Ascending aorta (tissue), 2 donors: ENCODE measurements at regions not wholly inside any gene's neighbourhood (a gene's known extent, or its start where the extent isn't known, plus 50 kb on each side); places are given as distances from the start of the nearest gene placed in this dataset.

Experiments
- DNase-seq, 2 donors: peaks; one replicate each; pipeline ENCODE4 v3.0.0-alpha.2; 2019; ENCODE audit warnings: low spot score in 2 of 2
- H3K27ac ChIP-seq, 2 donors: fragments of 200-600 bp; sonication (generic); one replicate each; pipeline ENCODE4 v1.5.1; 2016 to 2017; ENCODE audit warnings: mild to moderate bottlenecking in 1 of 2
- H3K27me3 ChIP-seq: fragments of 200-600 bp; sonication (generic); one replicate; pipeline ENCODE4 v1.5.1; 2017
- H3K36me3 ChIP-seq, 2 donors: fragments of 200-600 bp; sonication (generic); one replicate each; pipeline ENCODE4 v1.5.1; 2016
- H3K4me1 ChIP-seq, 2 donors: fragments of 200-600 bp; sonication (generic); one replicate each; pipeline ENCODE4 v1.5.1; 2016 to 2017; ENCODE audit warnings: mild to moderate bottlenecking in 1 of 2
- H3K4me3 ChIP-seq, 2 donors: fragments of 200-600 bp; sonication (generic); one replicate each; pipeline ENCODE4 v1.5.1; 2016 to 2017; ENCODE audit warnings: mild to moderate bottlenecking in 1 of 2
- H3K9me3 ChIP-seq, 2 donors: fragments of 200-600 bp; sonication (generic); one replicate each; pipeline ENCODE4 v1.5.1; 2016
- CTCF ChIP-seq, 3 experiments: fragments of 200-600 bp in 2 of 3; fragments of 450-650 bp in 1 of 3; sonication (generic) in 2 of 3; IDR thresholded peaks; one replicate each; pipeline ENCODE4 v1.5.1; 2016 to 2019; ENCODE audit warnings: antibody characterized with exemption in 3 of 3, mild to moderate bottlenecking in 1 of 3, moderate library complexity in 1 of 3
- intact Hi-C: fragments of 100-400 bp; cut with DNase I; formaldehyde crosslinking; loops from one replicate; pipeline ENCODE4 v1.15.1; 2023

- Histone ChIP-seq H3K27ac (no peak overlapping the region), H3K36me3 (no peaks in the 10 kb centered on the region), H3K27me3 (no peaks in the 10 kb centered on the region), H3K9me3 (no peaks in the 10 kb centered on the region), H3K4me1 (peaks cover 4 to 23% of the 10 kb centered on the region in 2 donors), H3K4me3 (no peak overlapping the region)
- no peak for TF ChIP-seq CTCF (IDR thresholded peaks at IDR 0.05)
- intact Hi-C loops, result loop anchor here (5.0 kb wide), 4 partner anchors 86 to 186 kb away; partner anchors contain the start of gene SLC38A2
- DNase-seq, result no peak
These were observed 98.8 kb upstream of the SLC38A2 start for GRCh38 chr12:46471404-46471803.

- no peaks in the 10 kb centered on the region for H3K9me3 ChIP-seq
- intact Hi-C loops, result loop anchor here (5.0 kb wide), 4 partner anchors 86 to 186 kb away; partner anchors contain the start of gene SLC38A2
These were observed 98.4 kb upstream of the SLC38A2 start for GRCh38 chr12:46470975-46471374.

GRCh38 chr12:46470036-46470627, 97.6 kb upstream of the SLC38A2 start:
- no peaks in the 10 kb centered on the region for H3K27me3 ChIP-seq
- no peaks in the 10 kb centered on the region for H3K36me3 ChIP-seq
- no peak for TF ChIP-seq CTCF (IDR thresholded peaks at IDR 0.05)
- no peak overlapping the region for H3K27ac ChIP-seq
- no peak overlapping the region for H3K4me3 ChIP-seq
- no peak for DNase-seq
- peaks cover 4 to 23% of the 10 kb centered on the region in 2 donors for H3K4me1 ChIP-seq
- intact Hi-C loops, result loop anchor here (5.0 kb wide), 4 partner anchors 87 to 187 kb away; partner anchors contain the start of gene SLC38A2
- no peaks in the 10 kb centered on the region for H3K9me3 ChIP-seq

More at GRCh38 chr12:46470975-46471374, 98.4 kb upstream of the SLC38A2 start:
- no peak for DNase-seq
- no peak for TF ChIP-seq CTCF (IDR thresholded peaks at IDR 0.05)
- peaks cover 4 to 23% of the 10 kb centered on the region in 2 donors for H3K4me1 ChIP-seq
- H3K27me3 ChIP-seq, result no peaks in the 10 kb centered on the region
- H3K36me3 ChIP-seq, result no peaks in the 10 kb centered on the region
- H3K4me3 ChIP-seq, result no peak overlapping the region
- H3K27ac ChIP-seq, result no peak overlapping the region

- Histone ChIP-seq H3K4me3 (no peak overlapping the region), H3K27me3 (no peaks in the 10 kb centered on the region), H3K27ac (no peak overlapping the region), H3K9me3 (no peaks in the 10 kb centered on the region), H3K4me1 (peaks cover 0 to 18% of the 10 kb centered on the region in 2 donors), H3K36me3 (no peaks in the 10 kb centered on the region)
- intact Hi-C loops, result no loop called here
- no peak for TF ChIP-seq CTCF (IDR thresholded peaks at IDR 0.05)
- DNase-seq, result no peak
These were observed 96.2 kb upstream of the SLC38A2 start for GRCh38 chr12:46468813-46469212.

GRCh38 chr12:46468160-46468559, 95.6 kb upstream of the SLC38A2 start:
- no peaks in the 10 kb centered on the region for H3K9me3 ChIP-seq
- H3K36me3 ChIP-seq, result no peaks in the 10 kb centered on the region
- TF ChIP-seq CTCF (IDR thresholded peaks at IDR 0.05), result no peak
- H3K27me3 ChIP-seq, result no peaks in the 10 kb centered on the region
- peak overlapping the region; percentile 39 for H3K27ac ChIP-seq
- H3K4me1 ChIP-seq, result peaks cover 0 to 20% of the 10 kb centered on the region in 2 donors
- DNase-seq, result no peak
- H3K4me3 ChIP-seq, result no peak overlapping the region
- intact Hi-C loops, result no loop called here
